ENCODE measurements at regions not wholly inside any gene's neighbourhood (a gene's known extent, or its start where the extent isn't known, plus 50 kb on each side); places are given as distances from the start of the nearest gene placed in this dataset.
A peak's percentile ranks its signal among the peaks of the same experiment; 100 is the strongest.

- Mint-ChIP-seq H3K4me1 (ENCODE audit: insufficient read depth, unreplicated experiment) (peaks cover 50% of the 10 kb centered on the region), H3K36me3 (ENCODE audit: insufficient read depth, unreplicated experiment) (no peaks in the 10 kb centered on the region), H3K27ac (ENCODE audit: low read depth, unreplicated experiment) (no peak overlapping the region), H3K27me3 (ENCODE audit: insufficient read depth, unreplicated experiment) (no peaks in the 10 kb centered on the region), H3K4me3 (ENCODE audit: unreplicated experiment) (no peak overlapping the region), H3K9me3 (ENCODE audit: unreplicated experiment) (no peaks in the 10 kb centered on the region)
- DNase-seq (ENCODE audit: unreplicated experiment): peak; percentile 36
- ChIA-PET CTCF (interaction anchor here (0.7 to 5.0 kb wide), 5 partner anchors 10 to 128 kb away, joined by 3 to 45 read pairs (median 3); partner anchors contain the start of gene TSC22D2), POLR2A (interaction anchor here (0.7 to 7.0 kb wide), 16 partner anchors 12 to 380 kb away, joined by 3 to 103 read pairs (median 10); partner anchors contain the start of gene TSC22D2)
- intact Hi-C loops (cut with micrococcal nuclease): no loop called here
- no peak for TF ChIP-seq CTCF (IDR thresholded peaks at IDR 0.05; ENCODE audit: unreplicated experiment)
- no TSS peak for BruUV-seq (replicated peaks)
Observed at GRCh38 chr3:150346981-150347863, 60.9 kb upstream of the TSC22D2 start.

GRCh38 chr3:150346266-150346665, 61.8 kb upstream of the TSC22D2 start:
- intact Hi-C loops (cut with micrococcal nuclease): no loop called here
- H3K27ac Mint-ChIP-seq (ENCODE audit: low read depth, unreplicated experiment): no peak overlapping the region
- no peak for TF ChIP-seq CTCF (IDR thresholded peaks at IDR 0.05; ENCODE audit: unreplicated experiment)
- no peak overlapping the region for H3K4me3 Mint-ChIP-seq (ENCODE audit: unreplicated experiment)
- no peak for DNase-seq (ENCODE audit: unreplicated experiment)
- no peaks in the 10 kb centered on the region for H3K36me3 Mint-ChIP-seq (ENCODE audit: insufficient read depth, unreplicated experiment)
- POLR2A ChIA-PET: interaction anchor here (0.7 to 7.0 kb wide), 9 partner anchors 13 to 123 kb away, joined by 3 to 103 read pairs (median 20); partner anchors contain the start of gene TSC22D2
- CTCF ChIA-PET: interaction anchor here (0.8 to 5.0 kb wide), 4 partner anchors 25 to 124 kb away, joined by 3 to 45 read pairs (median 5); partner anchors contain the start of gene TSC22D2
- H3K4me1 Mint-ChIP-seq (ENCODE audit: insufficient read depth, unreplicated experiment): peaks cover 50% of the 10 kb centered on the region
- no peaks in the 10 kb centered on the region for H3K27me3 Mint-ChIP-seq (ENCODE audit: insufficient read depth, unreplicated experiment)
- no TSS peak for BruUV-seq (replicated peaks)
- H3K9me3 Mint-ChIP-seq (ENCODE audit: unreplicated experiment): no peaks in the 10 kb centered on the region

- no peak for TF ChIP-seq CTCF (IDR thresholded peaks at IDR 0.05; ENCODE audit: unreplicated experiment)
Observed at GRCh38 chr3:150345021-150345538, 63.0 kb upstream of the TSC22D2 start.

More at GRCh38 chr3:150345021-150345538, 63.0 kb upstream of the TSC22D2 start:
- Mint-ChIP-seq H3K9me3 (ENCODE audit: unreplicated experiment) (no peaks in the 10 kb centered on the region), H3K36me3 (ENCODE audit: insufficient read depth, unreplicated experiment) (no peaks in the 10 kb centered on the region), H3K4me3 (ENCODE audit: unreplicated experiment) (peak overlapping the region; percentile 18), H3K27me3 (ENCODE audit: insufficient read depth, unreplicated experiment) (no peaks in the 10 kb centered on the region), H3K27ac (ENCODE audit: low read depth, unreplicated experiment) (peak overlapping the region; percentile 3), H3K4me1 (ENCODE audit: insufficient read depth, unreplicated experiment) (peaks cover 50% of the 10 kb centered on the region)
- CTCF ChIA-PET: interaction anchor here (0.6 to 5.0 kb wide), 3 partner anchors 26 to 64 kb away, joined by 3 to 45 read pairs (median 6); partner anchors contain the start of gene TSC22D2
- POLR2A ChIA-PET: interaction anchor here (0.7 to 7.0 kb wide), 14 partner anchors 10 to 153 kb away, joined by 3 to 103 read pairs (median 5); partner anchors contain the start of gene TSC22D2
- BruUV-seq (replicated peaks): no TSS peak
- intact Hi-C loops (cut with micrococcal nuclease): loop anchor here (1.0 kb wide), 1 partner anchor 25 kb away; no protein-coding TSS in a partner anchor
- DNase-seq (ENCODE audit: unreplicated experiment): peak; percentile 91
